ENCODE measurements at regions not wholly inside any gene's neighbourhood (a gene's known extent, or its start where the extent isn't known, plus 50 kb on each side); places are given as distances from the start of the nearest gene placed in this dataset.
"Not testable (repeated sequence)": the region's sequence is repeated elsewhere in the genome, so short reads cannot be mapped to it uniquely, and the experiment has no call there.

GRCh38 chr12:97988588-97988987, 526.0 kb downstream of the RMST start:
- not testable (repeated sequence) for DNase-seq (ENCODE audit: low read depth)

GRCh38 chr12:97989366-97989940, 525.9 kb upstream of the TMPO start:
- no peak for DNase-seq (ENCODE audit: low read depth)

- DNase-seq (ENCODE audit: low read depth): no peak
These were observed 520.5 kb upstream of the TMPO start for GRCh38 chr12:97994746-97995484.

- no peak for DNase-seq (ENCODE audit: low read depth)
These were observed 519.8 kb upstream of the TMPO start for GRCh38 chr12:97995559-97995958.

GRCh38 chr12:98001430-98001829, 514.0 kb upstream of the TMPO start:
- no peak for DNase-seq (ENCODE audit: low read depth)

- no peak for DNase-seq (ENCODE audit: low read depth)
These were observed 512.4 kb upstream of the TMPO start for GRCh38 chr12:98002887-98003493.

GRCh38 chr12:98007963-98008362, 507.4 kb upstream of the TMPO start:
- DNase-seq (ENCODE audit: low read depth): no peak

GRCh38 chr12:98013560-98013959, 501.8 kb upstream of the TMPO start:
- DNase-seq (ENCODE audit: low read depth): no peak

- DNase-seq (ENCODE audit: low read depth): no peak
These were observed 496.6 kb upstream of the TMPO start for GRCh38 chr12:98018836-98019235.

GRCh38 chr12:98020376-98020775, 495.0 kb upstream of the TMPO start:
- no peak for DNase-seq (ENCODE audit: low read depth)

- no peak for DNase-seq (ENCODE audit: low read depth)
These were observed 492.4 kb upstream of the TMPO start for GRCh38 chr12:98022961-98023360.

GRCh38 chr12:98037401-98038140, 477.8 kb upstream of the TMPO start:
- DNase-seq (ENCODE audit: low read depth): no peak

- DNase-seq (ENCODE audit: low read depth): no peak
These were observed 472.7 kb upstream of the TMPO start for GRCh38 chr12:98042668-98043067.

- DNase-seq (ENCODE audit: low read depth): no peak
These were observed 470.0 kb upstream of the TMPO start for GRCh38 chr12:98045395-98045794.

- DNase-seq (ENCODE audit: low read depth): no peak
These were observed 467.1 kb upstream of the TMPO start for GRCh38 chr12:98048326-98048725.

- DNase-seq (ENCODE audit: low read depth): no peak
These were observed 462.2 kb upstream of the TMPO start for GRCh38 chr12:98053202-98053601.

GRCh38 chr12:98057701-98058100, 457.7 kb upstream of the TMPO start:
- no peak for DNase-seq (ENCODE audit: low read depth)

GRCh38 chr12:98058213-98058612, 457.2 kb upstream of the TMPO start:
- no peak for DNase-seq (ENCODE audit: low read depth)

GRCh38 chr12:98058838-98059237, 456.6 kb upstream of the TMPO start:
- no peak for DNase-seq (ENCODE audit: low read depth)

GRCh38 chr12:98059659-98060343, 455.6 kb upstream of the TMPO start:
- DNase-seq (ENCODE audit: low read depth): no peak

GRCh38 chr12:98060411-98060810, 455.0 kb upstream of the TMPO start:
- no peak for DNase-seq (ENCODE audit: low read depth)
